Tibial artery (tissue), 4 donors: ENCODE measurements at regions not wholly inside any gene's neighbourhood (a gene's known extent, or its start where the extent isn't known, plus 50 kb on each side); places are given as distances from the start of the nearest gene placed in this dataset.

Source experiments
- DNase-seq, 2 donors: peaks; one replicate each; pipeline ENCODE4 v3.0.0-alpha.2; 2019
- H3K27ac ChIP-seq, 2 donors: fragments of 200-600 bp; sonication (generic) in 1 of 2; 1 replicate in 1 of 2; 2 replicates in 1 of 2; pipeline ENCODE4 v1.5.1; 2018 to 2019; ENCODE audit warnings: mild to moderate bottlenecking in 1 of 2
- H3K27me3 ChIP-seq, 2 donors: fragments of 200-600 bp; sonication (generic) in 1 of 2; one replicate each; pipeline versions ENCODE4 v1.5.1 to v1.6.0; 2016 to 2019
- H3K36me3 ChIP-seq, 3 donors: fragments of 200-600 bp; sonication (generic) in 2 of 3; one replicate each; pipeline ENCODE4 v1.5.1; 2016 to 2019; ENCODE audit warnings: mild to moderate bottlenecking in 2 of 3
- H3K4me1 ChIP-seq, 4 donors: fragments of 200-600 bp; sonication (generic) in 2 of 4; 1 replicate in 3 of 4; 2 replicates in 1 of 4; pipeline ENCODE4 v1.5.1; 2016 to 2019
- H3K4me3 ChIP-seq, 2 donors: fragments of 200-600 bp; sonication (generic) in 1 of 2; 1 replicate in 1 of 2; 2 replicates in 1 of 2; pipeline ENCODE4 v1.5.1; 2018 to 2019; ENCODE audit warnings: mild to moderate bottlenecking in 2 of 2
- H3K9me3 ChIP-seq, 3 donors: fragments of 200-600 bp; sonication (generic) in 1 of 3; one replicate each; pipeline ENCODE4 v1.5.1; 2016 to 2019
- CTCF ChIP-seq, 2 experiments: fragments of 200-600 bp in 1 of 2; fragments of 450-650 bp in 1 of 2; IDR thresholded peaks; one replicate each; pipeline ENCODE4 v1.5.1; 2017 to 2019; ENCODE audit warnings: antibody characterized with exemption in 2 of 2, mild to moderate bottlenecking in 1 of 2, moderate library complexity in 1 of 2
- intact Hi-C: fragments of 100-400 bp; cut with DNase I; formaldehyde crosslinking; loops from one replicate; pipeline ENCODE4 v1.15.0; 2023; ENCODE audit warnings: low total_unique reads

- DNase-seq, result no peak
- H3K27me3 ChIP-seq, result no peaks in the 10 kb centered on the region
- intact Hi-C loops, result no loop called here
- no peaks in the 10 kb centered on the region for H3K36me3 ChIP-seq
- TF ChIP-seq CTCF (IDR thresholded peaks at IDR 0.05), result no peak
- peaks cover 0 to 8% (median 5%) of the 10 kb centered on the region in 3 donors for H3K9me3 ChIP-seq
- no peaks in the 10 kb centered on the region for H3K4me1 ChIP-seq
- H3K27ac ChIP-seq, result no peak overlapping the region
- no peak overlapping the region for H3K4me3 ChIP-seq
Measured at GRCh38 chr2:103383541-103383940, 621.7 kb downstream of the TMEM182 start.

GRCh38 chr2:103386872-103387271 is 625.0 kb downstream of the TMEM182 start:
- H3K36me3 ChIP-seq, result no peaks in the 10 kb centered on the region
- no peaks in the 10 kb centered on the region for H3K9me3 ChIP-seq
- DNase-seq, result no peak
- no peak overlapping the region for H3K27ac ChIP-seq
- H3K4me3 ChIP-seq, result no peak overlapping the region
- no peak for TF ChIP-seq CTCF (IDR thresholded peaks at IDR 0.05)
- intact Hi-C loops, result no loop called here
- H3K4me1 ChIP-seq, result no peaks in the 10 kb centered on the region
- H3K27me3 ChIP-seq, result no peaks in the 10 kb centered on the region

- Histone ChIP-seq H3K4me1 (no peaks in the 10 kb centered on the region), H3K27ac (no peak overlapping the region), H3K9me3 (no peaks in the 10 kb centered on the region), H3K27me3 (no peaks in the 10 kb centered on the region), H3K4me3 (no peak overlapping the region), H3K36me3 (no peaks in the 10 kb centered on the region)
- intact Hi-C loops, result no loop called here
- DNase-seq, result no peak
- TF ChIP-seq CTCF (IDR thresholded peaks at IDR 0.05), result no peak
Measured at GRCh38 chr2:103387888-103388287, 626.1 kb downstream of the TMEM182 start.

- DNase-seq, result no peak
- no peaks in the 10 kb centered on the region for H3K36me3 ChIP-seq
- no peaks in the 10 kb centered on the region for H3K27me3 ChIP-seq
- intact Hi-C loops, result no loop called here
- TF ChIP-seq CTCF (IDR thresholded peaks at IDR 0.05), result no peak
- no peak overlapping the region for H3K27ac ChIP-seq
- H3K4me1 ChIP-seq, result no peaks in the 10 kb centered on the region
- no peaks in the 10 kb centered on the region for H3K9me3 ChIP-seq
- no peak overlapping the region for H3K4me3 ChIP-seq
Measured at GRCh38 chr2:103396152-103396551, 634.3 kb downstream of the TMEM182 start.

GRCh38 chr2:103401621-103402020 is 639.8 kb downstream of the TMEM182 start:
- Histone ChIP-seq H3K36me3 (no peaks in the 10 kb centered on the region), H3K27me3 (no peaks in the 10 kb centered on the region), H3K9me3 (no peaks in the 10 kb centered on the region), H3K27ac (no peak overlapping the region), H3K4me3 (no peak overlapping the region), H3K4me1 (no peaks in the 10 kb centered on the region)
- intact Hi-C loops, result no loop called here
- DNase-seq, result no peak
- no peak for TF ChIP-seq CTCF (IDR thresholded peaks at IDR 0.05)

- Histone ChIP-seq H3K27me3 (no peaks in the 10 kb centered on the region), H3K4me3 (no peak overlapping the region), H3K9me3 (no peaks in the 10 kb centered on the region), H3K4me1 (no peaks in the 10 kb centered on the region), H3K27ac (no peak overlapping the region), H3K36me3 (no peaks in the 10 kb centered on the region)
- no peak for TF ChIP-seq CTCF (IDR thresholded peaks at IDR 0.05)
- intact Hi-C loops, result no loop called here
- DNase-seq, result no peak
Measured at GRCh38 chr2:103402336-103402735, 640.5 kb downstream of the TMEM182 start.
